Heart left ventricle (tissue), 13 donors: ENCODE measurements at regions not wholly inside any gene's neighbourhood (a gene's known extent, or its start where the extent isn't known, plus 50 kb on each side); places are given as distances from the start of the nearest gene placed in this dataset.

Experiments
- CTCF ChIP-seq, 12 donors: fragments of 200-600 bp; sonication (generic) in 4 of 12; IDR thresholded peaks; one replicate each; pipeline versions ENCODE4 v1.5.0 to v1.8.0; 2018 to 2022; ENCODE audit warnings: antibody characterized with exemption in 12 of 12, mild to moderate bottlenecking in 5 of 12
- POLR2A ChIP-seq, 2 donors: fragments of 450-650 bp; IDR thresholded peaks; one replicate each; pipeline ENCODE4 v1.6.1; 2017; ENCODE audit warnings: antibody characterized with exemption in 2 of 2, mild to moderate bottlenecking in 2 of 2, moderate library complexity in 2 of 2
- donor health status: ischemic (EF 13 %, LVEDD 7.1; RV severe dilation, severe dysfunction).
- donor health status: DM: no; HTN: yes; CAD: no.
- donor health status: DM: no; HTN: no; CAD: no.
- donor health status: ischemic (EF 25% LVEDD 6.9; RV normal size, moderate dysfunction).
- donor health status: ischemic (EF 25% LVEDD 5.7; RV mildly dilated, moderate dysfunction).
- donor health status: ischemic (EF 35%, LVEDD 5.7; RV mildly dilated, moderate dysfunction).
- donor health status: nonischemic (EF 11% LVEDD 7.7; RV severe dilation, severe dysfunction).
- donor health status: DM: yes; HTN: yes; CAD: no.
- donor health status: PGD.
- donor health status: ischemic (EF 29% LVEDD 5.4; RV normal size, mild dysfunction).
- donor health status: nonischemic (EF 23%, LVEDD 6.1; RV moderate dilation, normal function).

- TF ChIP-seq CTCF (IDR thresholded peaks at IDR 0.05) (no peak), POLR2A (IDR thresholded peaks at IDR 0.05) (no peak)
These were observed 120.6 kb downstream of the MYCN start for GRCh38 chr2:16060936-16061338.
